ENCODE measurements at regions not wholly inside any gene's neighbourhood (a gene's known extent, or its start where the extent isn't known, plus 50 kb on each side); places are given as distances from the start of the nearest gene placed in this dataset.

DNA sequence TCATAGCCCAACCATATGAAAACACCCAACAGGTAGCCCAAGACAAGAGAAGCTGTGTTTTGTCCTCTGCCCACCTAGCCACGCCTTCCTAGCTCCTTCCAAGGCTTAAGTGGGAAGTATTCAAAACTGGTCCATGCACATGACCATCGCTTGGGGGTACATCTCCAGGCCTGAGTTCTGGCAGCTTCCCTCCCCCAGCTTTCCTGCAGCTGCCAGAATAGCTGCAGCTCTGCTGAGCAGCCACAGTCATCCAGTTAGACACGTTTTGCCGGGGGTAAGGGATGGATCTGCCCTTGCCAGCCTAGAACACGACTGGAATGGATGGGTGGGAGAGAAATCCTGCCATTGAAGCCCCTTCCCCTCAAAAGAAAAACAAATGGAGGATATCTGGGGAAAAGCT lies 166.8 kb downstream of the NRP2 start:
- TF ChIP-seq, protein P1, sequence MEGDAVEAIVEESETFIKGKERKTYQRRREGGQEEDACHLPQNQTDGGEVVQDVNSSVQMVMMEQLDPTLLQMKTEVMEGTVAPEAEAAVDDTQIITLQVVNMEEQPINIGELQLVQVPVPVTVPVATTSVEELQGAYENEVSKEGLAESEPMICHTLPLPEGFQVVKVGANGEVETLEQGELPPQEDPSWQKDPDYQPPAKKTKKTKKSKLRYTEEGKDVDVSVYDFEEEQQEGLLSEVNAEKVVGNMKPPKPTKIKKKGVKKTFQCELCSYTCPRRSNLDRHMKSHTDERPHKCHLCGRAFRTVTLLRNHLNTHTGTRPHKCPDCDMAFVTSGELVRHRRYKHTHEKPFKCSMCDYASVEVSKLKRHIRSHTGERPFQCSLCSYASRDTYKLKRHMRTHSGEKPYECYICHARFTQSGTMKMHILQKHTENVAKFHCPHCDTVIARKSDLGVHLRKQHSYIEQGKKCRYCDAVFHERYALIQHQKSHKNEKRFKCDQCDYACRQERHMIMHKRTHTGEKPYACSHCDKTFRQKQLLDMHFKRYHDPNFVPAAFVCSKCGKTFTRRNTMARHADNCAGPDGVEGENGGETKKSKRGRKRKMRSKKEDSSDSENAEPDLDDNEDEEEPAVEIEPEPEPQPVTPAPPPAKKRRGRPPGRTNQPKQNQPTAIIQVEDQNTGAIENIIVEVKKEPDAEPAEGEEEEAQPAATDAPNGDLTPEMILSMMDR (IDR thresholded peaks at IDR 0.05): no peak
- TF ChIP-seq POLR2A (IDR thresholded peaks at IDR 0.05): no peak
